IMR-90 (cell line): ENCODE measurements at regions not wholly inside any gene's neighbourhood (a gene's known extent, or its start where the extent isn't known, plus 50 kb on each side); places are given as distances from the start of the nearest gene placed in this dataset.

Experiments
- ATAC-seq: fragments of 200-7000 bp; cut with Tn5 transposase; 2 replicates; pipeline ENCODE4 v1.9.1; 2020; ENCODE audit warnings: low read depth, mild to moderate bottlenecking, moderate library complexity
- BruUV-seq: library from RNA; stranded (reverse); fragments of 400-500 nt; replicated peaks from 2 replicates; lab custom pipeline; 2021; lab: Mats Ljungman, UMichigan
- CTCF ChIA-PET: fragments of 300-600 bp; formaldehyde crosslinking; extraction: SDS; loops from one replicate; lab custom pipeline; 2021; ENCODE audit warnings: antibody characterized with exemption; lab: Yijun Ruan, JAX
- POLR2A ChIA-PET: fragments of 300-600 bp; sonication (Branson Sonifier 250); formaldehyde crosslinking; loops from one replicate; lab custom pipeline; 2022; ENCODE audit warnings: antibody characterized with exemption; ENCODE audit not compliant: unreplicated experiment; lab: Charles Lee
- DNase-seq: peaks from one replicate; pipeline ENCODE4 v3.0.0; 2013
- H2AFZ ChIP-seq: replicated peaks from 2 replicates; pipeline ENCODE3; 2013; ENCODE audit warnings: low read length, mild to moderate bottlenecking; ENCODE audit not compliant: poor library complexity
- H2AK5ac ChIP-seq: 2 replicates; pipeline ENCODE4 v1.6.1; 2013; ENCODE audit warnings: low read depth, low read length, inconsistent platforms
- H2AK9ac ChIP-seq: replicated peaks from 2 replicates; pipeline ENCODE3; 2013; ENCODE audit warnings: mild to moderate bottlenecking, low read depth, low read length, moderate library complexity; ENCODE audit not compliant: poor library complexity
- H2BK120ac ChIP-seq: 2 replicates; pipeline ENCODE4 v1.6.1; 2013; ENCODE audit warnings: low read depth, low read length, inconsistent platforms
- H2BK15ac ChIP-seq: 3 replicates; pipeline ENCODE4 v1.6.1; 2013; ENCODE audit warnings: low read depth, low read length, inconsistent platforms
- H2BK20ac ChIP-seq: 2 replicates; pipeline ENCODE4 v1.6.1; 2013; ENCODE audit warnings: low read depth, mild to moderate bottlenecking, inconsistent platforms, low read length, moderate library complexity
- H2BK5ac ChIP-seq: 2 replicates; pipeline ENCODE4 v1.6.1; 2013; ENCODE audit warnings: mild to moderate bottlenecking, low read depth, low read length, inconsistent platforms; ENCODE audit not compliant: poor library complexity, severe bottlenecking
- H3K14ac ChIP-seq: replicated peaks from 2 replicates; pipeline ENCODE4 v1.6.1; 2013; ENCODE audit warnings: low read depth, low read length, inconsistent platforms
- H3K18ac ChIP-seq: 2 replicates; pipeline ENCODE4 v1.6.1; 2013; ENCODE audit warnings: low read depth, low read length, control low read depth
- H3K23ac ChIP-seq: 2 replicates; pipeline ENCODE4 v1.6.1; 2013; ENCODE audit warnings: low read depth, low read length, inconsistent platforms
- H3K27ac ChIP-seq: 2 replicates; pipeline ENCODE4 v1.5.1; 2013; ENCODE audit warnings: mild to moderate bottlenecking, control low read depth, low read length; ENCODE audit not compliant: insufficient read depth
- H3K27me3 ChIP-seq: 2 replicates; pipeline ENCODE4 v1.6.1; 2013; ENCODE audit warnings: low read length; ENCODE audit not compliant: control insufficient read depth, insufficient read depth
- H3K36me3 ChIP-seq: 2 replicates; pipeline ENCODE4 v1.6.1; 2013; ENCODE audit warnings: low read length, mixed read lengths; ENCODE audit not compliant: control insufficient read depth, insufficient read depth
- H3K4ac ChIP-seq: 2 replicates; pipeline ENCODE4 v1.6.1; 2013; ENCODE audit warnings: low read depth, low read length, inconsistent platforms
- H3K4me1 ChIP-seq: 2 replicates; pipeline ENCODE4 v1.6.1; 2013; ENCODE audit warnings: low read length, mixed read lengths; ENCODE audit not compliant: control insufficient read depth, insufficient read depth
- H3K4me2 ChIP-seq: 2 replicates; pipeline ENCODE4 v1.6.1; 2013; ENCODE audit warnings: low read depth, mild to moderate bottlenecking, control low read depth, low read length, moderate library complexity
- H3K4me3 ChIP-seq: 2 replicates; pipeline ENCODE4 v1.5.1; 2013; ENCODE audit warnings: low read depth, mild to moderate bottlenecking, control low read depth, low read length, moderate library complexity; ENCODE audit not compliant: insufficient read depth
- H3K56ac ChIP-seq: 2 replicates; pipeline ENCODE4 v1.6.1; 2013; ENCODE audit warnings: low read length, inconsistent platforms; ENCODE audit not compliant: insufficient read depth; ENCODE audit errors: extremely low read depth
- H3K79me1 ChIP-seq, 2 experiments: 2 replicates each; pipeline ENCODE4 v1.6.1; 2013; ENCODE audit warnings: low read length in 2 of 2, inconsistent platforms in 1 of 2, low read depth in 1 of 2
- H3K9ac ChIP-seq: 2 replicates; pipeline ENCODE4 v1.6.1; 2013; ENCODE audit warnings: low read depth, low read length, control low read depth
- H3K9me1 ChIP-seq: 2 replicates; pipeline ENCODE4 v1.6.1; 2013; ENCODE audit warnings: low read length, inconsistent platforms; ENCODE audit not compliant: insufficient read depth
- H3K9me3 ChIP-seq: 2 replicates; pipeline ENCODE4 v1.6.1; 2013; ENCODE audit warnings: low read length; ENCODE audit not compliant: control insufficient read depth, insufficient read depth
- H4K20me1 ChIP-seq: 2 replicates; pipeline ENCODE4 v1.6.1; 2013; ENCODE audit warnings: low read length, inconsistent platforms; ENCODE audit not compliant: insufficient read depth
- H4K5ac ChIP-seq: 2 replicates; pipeline ENCODE4 v1.6.1; 2013; ENCODE audit warnings: mild to moderate bottlenecking, low read depth, low read length, control low read depth
- H4K8ac ChIP-seq, 2 experiments: 2 replicates each; pipeline ENCODE4 v1.6.1; 2013; ENCODE audit warnings: low read depth in 2 of 2, low read length in 2 of 2, control low read depth in 1 of 2, inconsistent platforms in 1 of 2
- H4K91ac ChIP-seq: 2 replicates; pipeline ENCODE4 v1.6.1; 2013; ENCODE audit warnings: low read depth, low read length, inconsistent platforms; ENCODE audit not compliant: insufficient read depth
- BHLHE40 ChIP-seq: fragments of 150-350 bp; IDR thresholded peaks from 2 replicates; pipeline ENCODE4 v1.6.1; 2016; ENCODE audit warnings: mild to moderate bottlenecking, low read depth, low read length
- CEBPB ChIP-seq: IDR thresholded peaks from 2 replicates; pipeline ENCODE4 v1.6.1; 2012; ENCODE audit warnings: low read depth, low read length, improper control_type of control experiment
- CHD1 ChIP-seq: IDR thresholded peaks from 2 replicates; pipeline ENCODE4 v1.6.1; 2012; ENCODE audit warnings: low read depth, low read length, improper control_type of control experiment
- FOS ChIP-seq: fragments of 150-350 bp; IDR thresholded peaks from 2 replicates; pipeline ENCODE4 v1.6.1; 2016; ENCODE audit warnings: low read depth, low read length
- MAFK ChIP-seq: IDR thresholded peaks from 2 replicates; pipeline ENCODE4 v1.6.1; 2012; ENCODE audit warnings: low read depth, low read length, improper control_type of control experiment
- MXI1 ChIP-seq: IDR thresholded peaks from 2 replicates; pipeline ENCODE4 v1.6.1; 2012; ENCODE audit warnings: low read depth, mild to moderate bottlenecking, low read length, moderate library complexity, borderline replicate concordance
- NFE2L2 ChIP-seq: fragments of 150-350 bp; IDR thresholded peaks from 2 replicates; pipeline ENCODE4 v1.6.1; 2016; ENCODE audit warnings: low read depth, mild to moderate bottlenecking, low read length
- POLR2A ChIP-seq: IDR thresholded peaks from 2 replicates; pipeline ENCODE4 v1.6.1; 2012; ENCODE audit warnings: mild to moderate bottlenecking, low read depth, low read length
- RAD21 ChIP-seq: IDR thresholded peaks from 2 replicates; pipeline ENCODE4 v1.6.1; 2012; ENCODE audit warnings: low read length, improper control_type of control experiment
- RCOR1 ChIP-seq: IDR thresholded peaks from 2 replicates; pipeline ENCODE4 v1.6.1; 2012; ENCODE audit warnings: mild to moderate bottlenecking, low read length, improper control_type of control experiment; ENCODE audit not compliant: insufficient replicate concordance
- RFX5 ChIP-seq: IDR thresholded peaks from 2 replicates; pipeline ENCODE4 v1.8.0; 2012; ENCODE audit warnings: low read depth, mild to moderate bottlenecking, low read length, moderate library complexity
- WGBS, 2 experiments: methylation state at CpG; one replicate each; pipeline versions ENCODE4 v1.1.5 to v1.1.7; 2013; ENCODE audit warnings: missing lambda C conversion rate in 2 of 2; ENCODE audit not compliant: insufficient read length in 1 of 2; ENCODE audit errors: extremely low coverage in 2 of 2; 5-methylcytosine and 5-hydroxymethylcytosine counted together
- dilution Hi-C: fragments of 300-500 bp; cut with HindIII; formaldehyde crosslinking; loops from one replicate; pipeline ENCODE4 v1.14.3; 2018; ENCODE audit warnings: low sequenced_read_pairs; ENCODE audit not compliant: unreplicated experiment
- in situ Hi-C: fragments of 300-500 bp; cut with MboI; formaldehyde crosslinking; loops from 3 replicates; pipeline ENCODE4 v1.14.3; 2019; ENCODE audit warnings: low sequenced_read_pairs, inconsistent platforms, mixed read lengths
- intact Hi-C: fragments of 100-400 bp; cut with micrococcal nuclease; formaldehyde crosslinking; loops from 2 replicates; pipeline ENCODE4 v1.10.0; 2022
- TF ChIP-seq, protein P1 (sequence below): fragments of 150-350 bp; IDR thresholded peaks from 2 replicates; pipeline ENCODE4 v1.6.1; 2016; ENCODE audit warnings: low read depth, mild to moderate bottlenecking, low read length, moderate library complexity, borderline replicate concordance
- TF ChIP-seq, protein P2 (sequence below): conservative IDR thresholded peaks from 2 replicates; pipeline ENCODE4 v1.5.1; 2012; ENCODE audit warnings: mild to moderate bottlenecking, low read depth, low read length, improper control_type of control experiment

DNA sequence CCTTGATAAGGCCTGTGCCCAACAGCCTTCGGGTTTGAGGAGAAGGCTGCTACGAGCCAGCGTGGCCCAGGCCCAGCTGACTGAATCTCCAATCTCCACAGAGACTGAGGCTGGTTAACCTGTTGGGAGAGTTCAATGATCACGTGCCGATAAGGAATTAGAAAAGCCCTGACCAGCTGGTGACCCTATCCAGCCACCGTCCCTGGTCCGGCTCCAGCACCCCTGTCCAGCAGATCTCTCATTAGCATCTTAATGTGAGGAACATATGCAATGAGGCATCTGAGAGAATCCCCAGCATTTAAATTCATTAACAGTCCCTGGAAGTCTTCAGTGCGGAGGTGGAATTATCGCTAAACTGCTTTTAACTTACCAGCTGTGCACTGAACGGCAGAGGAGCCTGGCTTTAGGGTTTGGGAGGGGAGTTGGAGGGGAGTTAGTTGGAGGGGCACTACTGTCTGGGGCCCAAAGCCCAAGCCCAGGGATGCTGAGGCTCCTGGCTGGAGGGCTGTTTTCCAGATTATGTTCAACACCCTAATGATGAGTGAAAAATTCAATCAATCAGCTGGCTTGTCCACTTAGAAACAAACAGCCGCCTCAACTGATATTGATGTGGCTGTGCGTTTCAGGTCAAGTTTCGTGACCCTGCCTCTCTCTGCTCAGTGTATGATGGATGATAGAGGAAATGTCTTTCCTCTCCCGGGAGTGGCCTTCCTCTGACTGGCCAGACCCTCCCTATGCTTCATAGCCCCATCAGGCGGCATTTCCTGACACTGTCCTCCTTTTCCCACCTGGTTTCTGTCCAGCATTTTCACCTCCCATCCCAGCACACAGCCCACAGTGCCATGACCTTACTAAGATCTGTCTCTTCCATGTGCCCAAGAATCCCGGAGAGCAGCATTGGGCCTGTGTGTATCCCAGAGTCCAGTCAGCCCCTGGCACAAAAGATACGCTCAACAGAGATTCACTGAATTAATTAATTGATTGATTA, 184.5 kb downstream of the CCT6B start (continued):
- TF ChIP-seq, protein P1, sequence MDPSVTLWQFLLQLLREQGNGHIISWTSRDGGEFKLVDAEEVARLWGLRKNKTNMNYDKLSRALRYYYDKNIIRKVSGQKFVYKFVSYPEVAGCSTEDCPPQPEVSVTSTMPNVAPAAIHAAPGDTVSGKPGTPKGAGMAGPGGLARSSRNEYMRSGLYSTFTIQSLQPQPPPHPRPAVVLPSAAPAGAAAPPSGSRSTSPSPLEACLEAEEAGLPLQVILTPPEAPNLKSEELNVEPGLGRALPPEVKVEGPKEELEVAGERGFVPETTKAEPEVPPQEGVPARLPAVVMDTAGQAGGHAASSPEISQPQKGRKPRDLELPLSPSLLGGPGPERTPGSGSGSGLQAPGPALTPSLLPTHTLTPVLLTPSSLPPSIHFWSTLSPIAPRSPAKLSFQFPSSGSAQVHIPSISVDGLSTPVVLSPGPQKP = no peak

DNA sequence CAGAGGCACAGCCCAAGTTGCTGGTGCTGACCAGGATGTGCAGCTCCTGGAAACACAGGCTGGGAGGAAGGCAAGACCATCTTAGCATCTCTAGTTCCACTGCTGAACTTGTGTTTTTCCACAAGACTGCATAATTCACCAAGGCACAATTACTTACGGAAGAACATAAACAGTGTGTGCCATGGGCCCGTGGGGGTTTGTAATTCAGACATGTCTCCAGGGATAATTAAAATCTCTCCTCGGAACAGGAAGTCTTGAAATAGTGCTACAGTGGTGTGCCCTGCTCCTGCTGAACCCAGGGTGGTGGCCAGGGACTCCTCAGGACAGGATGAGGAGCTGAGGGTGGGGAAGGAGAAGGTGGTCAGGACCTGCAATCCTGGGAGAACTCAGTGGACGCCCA, 188.2 kb downstream of the CCT6B start:
- Histone ChIP-seq H3K9me1 (no peaks in the 10 kb centered on the region), H3K56ac (no peak overlapping the region), H3K4me2 (no peak overlapping the region), H4K5ac (no peak overlapping the region), H3K9me3 (no peaks in the 10 kb centered on the region), H3K14ac (no peak overlapping the region), H4K8ac (no peak overlapping the region), H3K36me3 (no peaks in the 10 kb centered on the region), H2AK9ac (no peak overlapping the region), H3K9ac (no peak overlapping the region), H3K79me1 (no peaks in the 10 kb centered on the region), H3K23ac (no peak overlapping the region), H2BK20ac (no peak overlapping the region), H3K4me1 (no peaks in the 10 kb centered on the region), H2BK120ac (no peak overlapping the region), H2AK5ac (no peak overlapping the region), H2BK5ac (no peak overlapping the region), H4K20me1 (no peaks in the 10 kb centered on the region), H2AFZ (no peak overlapping the region), H3K27ac (no peak overlapping the region), H4K91ac (no peak overlapping the region), H3K4ac (no peak overlapping the region), H2BK15ac (no peak overlapping the region), H3K4me3 (no peak overlapping the region), H3K27me3 (peaks cover 2% of the 10 kb centered on the region; the same call in 1 of the 2 replicates), H3K18ac (no peak overlapping the region)
- no TSS peak for BruUV-seq
- CTCF ChIA-PET = no interaction called here
- in situ Hi-C loops (no loop called here), dilution Hi-C loops (no loop called here), intact Hi-C loops (no loop called here)
- POLR2A ChIA-PET = no interaction called here
- DNase-seq = no peak
- no peak for ATAC-seq
- WGBS, 2 experiments = no CpG with 5 or more reads among the region's 4 CpGs
- no peak for TF ChIP-seq CHD1
- TF ChIP-seq RFX5 = no peak
- no peak for TF ChIP-seq RCOR1
- TF ChIP-seq NFE2L2 = no peak
- no peak for TF ChIP-seq RAD21
- TF ChIP-seq, protein P2, sequence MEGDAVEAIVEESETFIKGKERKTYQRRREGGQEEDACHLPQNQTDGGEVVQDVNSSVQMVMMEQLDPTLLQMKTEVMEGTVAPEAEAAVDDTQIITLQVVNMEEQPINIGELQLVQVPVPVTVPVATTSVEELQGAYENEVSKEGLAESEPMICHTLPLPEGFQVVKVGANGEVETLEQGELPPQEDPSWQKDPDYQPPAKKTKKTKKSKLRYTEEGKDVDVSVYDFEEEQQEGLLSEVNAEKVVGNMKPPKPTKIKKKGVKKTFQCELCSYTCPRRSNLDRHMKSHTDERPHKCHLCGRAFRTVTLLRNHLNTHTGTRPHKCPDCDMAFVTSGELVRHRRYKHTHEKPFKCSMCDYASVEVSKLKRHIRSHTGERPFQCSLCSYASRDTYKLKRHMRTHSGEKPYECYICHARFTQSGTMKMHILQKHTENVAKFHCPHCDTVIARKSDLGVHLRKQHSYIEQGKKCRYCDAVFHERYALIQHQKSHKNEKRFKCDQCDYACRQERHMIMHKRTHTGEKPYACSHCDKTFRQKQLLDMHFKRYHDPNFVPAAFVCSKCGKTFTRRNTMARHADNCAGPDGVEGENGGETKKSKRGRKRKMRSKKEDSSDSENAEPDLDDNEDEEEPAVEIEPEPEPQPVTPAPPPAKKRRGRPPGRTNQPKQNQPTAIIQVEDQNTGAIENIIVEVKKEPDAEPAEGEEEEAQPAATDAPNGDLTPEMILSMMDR = no peak
- TF ChIP-seq CEBPB = no peak
- no peak for TF ChIP-seq MXI1
- TF ChIP-seq POLR2A = no peak
- TF ChIP-seq MAFK = no peak
- no peak for TF ChIP-seq BHLHE40
- no peak for TF ChIP-seq FOS
